Chondrocyte (in vitro differentiated cells): ENCODE measurements at regions not wholly inside any gene's neighbourhood (a gene's known extent, or its start where the extent isn't known, plus 50 kb on each side); places are given as distances from the start of the nearest gene placed in this dataset.

ENCODE experiments used
- DNase-seq: peaks from one replicate; pipeline ENCODE4 v3.0.0; 2021; ENCODE audit warnings: mixed read lengths, low spot score
- H3K27ac Mint-ChIP-seq: one replicate; pipeline ENCODE4 v1.8.0; 2021; ENCODE audit warnings: mild to moderate bottlenecking, moderate library complexity, mixed read lengths; ENCODE audit not compliant: unreplicated experiment
- H3K27me3 Mint-ChIP-seq: 2 replicates; pipeline ENCODE4 v1.8.0; 2021; ENCODE audit warnings: low read depth, mixed read lengths
- H3K36me3 Mint-ChIP-seq: 2 replicates; pipeline ENCODE4 v1.8.0; 2021; ENCODE audit warnings: low read depth, mixed read lengths
- H3K4me1 Mint-ChIP-seq: 2 replicates; pipeline ENCODE4 v1.8.0; 2021; ENCODE audit warnings: low read depth, mild to moderate bottlenecking, mixed read lengths
- H3K4me3 Mint-ChIP-seq: one replicate; pipeline ENCODE4 v1.8.0; 2021; ENCODE audit warnings: mild to moderate bottlenecking, moderate library complexity, mixed read lengths; ENCODE audit not compliant: unreplicated experiment
- H3K9me3 Mint-ChIP-seq: 2 replicates; pipeline ENCODE4 v1.8.0; 2021; ENCODE audit warnings: low read depth, mixed read lengths
- CTCF ChIP-seq: fragments of 200-600 bp; sonication (generic); IDR thresholded peaks from 2 replicates; pipeline ENCODE4 v1.5.0; 2021; ENCODE audit warnings: antibody characterized with exemption, mild to moderate bottlenecking, moderate library complexity

GRCh38 chr5:38643616-38644015 is 87.2 kb upstream of the LIFR start:
- Mint-ChIP-seq H3K9me3 (no peaks in the 10 kb centered on the region), H3K36me3 (no peaks in the 10 kb centered on the region), H3K4me3 (no peak overlapping the region), H3K27me3 (no peaks in the 10 kb centered on the region), H3K4me1 (peaks cover 8% of the 10 kb centered on the region), H3K27ac (no peak overlapping the region)
- TF ChIP-seq CTCF: no peak
- DNase-seq: no peak

GRCh38 chr5:38645508-38645907 is 89.1 kb upstream of the LIFR start:
- no peak for DNase-seq
- Mint-ChIP-seq H3K36me3 (no peaks in the 10 kb centered on the region), H3K27ac (no peak overlapping the region), H3K9me3 (no peaks in the 10 kb centered on the region), H3K27me3 (no peaks in the 10 kb centered on the region), H3K4me3 (no peak overlapping the region), H3K4me1 (peaks cover 8% of the 10 kb centered on the region)
- no peak for TF ChIP-seq CTCF

GRCh38 chr5:38648703-38649291 is 92.4 kb upstream of the LIFR start:
- Mint-ChIP-seq H3K27me3 (no peaks in the 10 kb centered on the region), H3K36me3 (no peaks in the 10 kb centered on the region), H3K27ac (no peak overlapping the region), H3K4me3 (no peak overlapping the region), H3K4me1 (peaks cover 20% of the 10 kb centered on the region), H3K9me3 (no peaks in the 10 kb centered on the region)
- TF ChIP-seq CTCF: no peak
- DNase-seq: no peak

GRCh38 chr5:38650540-38650939 is 94.1 kb upstream of the LIFR start:
- peak overlapping the region; percentile 28 for H3K4me3 Mint-ChIP-seq
- TF ChIP-seq CTCF: no peak
- H3K36me3 Mint-ChIP-seq: no peaks in the 10 kb centered on the region
- H3K4me1 Mint-ChIP-seq: peaks cover 20% of the 10 kb centered on the region
- no peak overlapping the region for H3K27ac Mint-ChIP-seq
- H3K9me3 Mint-ChIP-seq: no peaks in the 10 kb centered on the region
- no peaks in the 10 kb centered on the region for H3K27me3 Mint-ChIP-seq
- DNase-seq: no peak

GRCh38 chr5:38650946-38651345 is 94.5 kb upstream of the LIFR start:
- Mint-ChIP-seq H3K9me3 (no peaks in the 10 kb centered on the region), H3K27me3 (no peaks in the 10 kb centered on the region), H3K36me3 (no peaks in the 10 kb centered on the region), H3K27ac (no peak overlapping the region), H3K4me1 (peaks cover 20% of the 10 kb centered on the region), H3K4me3 (peak overlapping the region; percentile 28)
- TF ChIP-seq CTCF: no peak
- DNase-seq: no peak
